KG1 (cell line): ENCODE measurements at regions not wholly inside any gene's neighbourhood (a gene's known extent, or its start where the extent isn't known, plus 50 kb on each side); places are given as distances from the start of the nearest gene placed in this dataset.
"Not testable (repeated sequence)": the region's sequence is repeated elsewhere in the genome, so short reads cannot be mapped to it uniquely, and the experiment has no call there.

ENCODE experiments used
- DNase-seq: peaks from one replicate; lab custom pipeline; 2025; lab: John Stamatoyannopoulos, UW

DNA sequence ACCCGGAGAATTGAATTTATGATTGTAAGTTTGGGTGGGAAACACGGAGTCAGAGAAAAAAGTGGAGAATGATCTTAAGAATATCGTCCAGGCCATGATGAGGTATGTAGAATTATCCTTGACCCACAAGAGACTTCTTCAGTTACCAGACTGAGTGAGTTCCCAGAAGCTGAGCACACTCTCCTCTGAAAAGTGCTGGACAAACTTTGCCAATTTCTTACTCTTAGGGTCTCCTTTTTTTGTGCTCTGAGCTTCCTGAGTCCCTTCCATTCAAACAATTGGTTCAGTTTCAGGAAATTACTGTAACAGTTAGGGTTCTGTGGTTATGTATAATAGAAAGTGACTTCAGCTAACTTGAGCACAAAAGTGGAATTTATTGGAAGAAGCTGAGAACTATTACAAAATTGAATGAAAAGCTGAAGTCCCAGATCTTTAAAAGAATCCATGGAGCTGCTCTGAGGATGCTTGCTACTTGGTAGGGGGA lies 50.6 kb upstream of the EHBP1 start:
- no peak for DNase-seq

DNA sequence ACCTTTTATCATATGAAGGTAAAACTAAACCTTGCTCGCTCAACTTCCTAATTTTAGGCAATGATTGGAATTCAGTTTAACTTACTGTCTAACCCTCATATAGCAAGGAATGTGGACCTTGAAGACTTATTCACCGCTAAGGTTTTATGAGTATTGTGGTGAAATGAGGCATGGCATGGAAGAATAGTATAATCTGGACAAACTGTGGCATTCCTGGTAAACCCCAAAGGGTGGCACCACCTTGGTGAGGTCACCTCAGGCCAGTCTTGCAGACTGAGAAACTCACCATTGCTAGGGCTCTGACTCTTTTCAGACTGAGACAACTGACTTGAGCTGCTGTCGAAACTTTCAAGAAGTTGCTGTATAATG lies 51.1 kb upstream of the EHBP1 start:
- DNase-seq = no peak

DNA sequence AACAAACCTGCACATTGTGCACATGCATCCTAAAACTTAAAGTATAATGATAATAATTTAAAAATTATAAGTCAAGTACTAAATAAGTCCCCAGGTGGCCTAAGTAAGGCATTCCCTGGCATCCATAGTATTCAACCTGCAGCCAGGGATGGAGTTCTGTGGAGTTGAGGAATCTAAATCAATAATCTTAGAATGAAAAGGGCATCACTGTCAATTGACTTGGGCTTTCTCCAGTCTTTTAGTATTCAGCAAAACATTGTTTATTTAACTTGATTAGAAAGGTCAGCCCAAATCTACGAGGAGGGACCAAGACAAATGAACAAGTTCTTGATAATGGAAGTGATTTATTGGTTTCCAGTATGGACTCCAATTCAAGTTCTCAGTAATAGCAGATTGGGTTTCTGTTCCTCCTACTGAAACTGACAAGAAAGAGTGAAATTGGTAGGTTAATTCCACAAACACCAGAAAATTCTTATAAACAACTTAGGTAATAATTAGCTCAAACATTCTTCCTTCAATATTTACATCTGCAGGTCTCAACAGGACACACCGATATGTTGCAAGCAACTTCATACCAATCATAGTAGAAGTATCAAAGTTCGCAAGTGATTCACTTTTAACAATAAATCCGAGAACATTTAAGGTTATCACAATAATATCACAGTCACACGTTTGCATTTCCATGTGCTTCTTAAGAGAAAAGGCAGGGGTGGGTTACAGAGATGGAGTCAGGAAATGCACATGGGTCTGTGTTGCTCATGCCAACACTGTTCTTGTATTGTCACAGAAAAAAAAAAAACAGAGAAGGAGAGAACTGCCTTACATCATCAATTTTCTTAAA lies 51.7 kb upstream of the EHBP1 start:
- no peak for DNase-seq

DNA sequence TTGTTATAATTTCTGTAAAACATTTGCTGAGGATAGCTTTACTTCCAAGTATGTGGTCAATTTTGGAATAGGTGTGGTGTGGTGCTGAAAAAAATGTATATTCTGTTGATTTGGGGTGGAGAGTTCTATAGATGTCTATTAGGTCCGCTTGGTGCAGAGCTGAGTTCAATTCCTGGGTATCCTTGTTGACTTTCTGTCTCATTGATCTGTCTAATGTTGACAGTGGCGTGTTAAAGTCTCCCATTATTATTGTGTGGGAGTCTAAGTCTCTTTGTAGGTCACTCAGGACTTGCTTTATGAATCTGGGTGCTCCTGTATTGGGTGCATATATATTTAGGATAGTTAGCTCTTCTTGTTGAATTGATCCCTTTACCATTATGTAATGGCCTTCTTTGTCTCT lies 56.4 kb upstream of the EHBP1 start:
- not testable (repeated sequence) for DNase-seq

- no peak for DNase-seq
Observed at GRCh38 chr2:62643100-62643471, 62.4 kb upstream of the EHBP1 start.

GRCh38 chr2:62642429-62643099 lies 62.9 kb upstream of the EHBP1 start:
- no peak for DNase-seq

- no peak for DNase-seq
Observed at GRCh38 chr2:62641936-62642335, 63.6 kb upstream of the EHBP1 start.

DNA sequence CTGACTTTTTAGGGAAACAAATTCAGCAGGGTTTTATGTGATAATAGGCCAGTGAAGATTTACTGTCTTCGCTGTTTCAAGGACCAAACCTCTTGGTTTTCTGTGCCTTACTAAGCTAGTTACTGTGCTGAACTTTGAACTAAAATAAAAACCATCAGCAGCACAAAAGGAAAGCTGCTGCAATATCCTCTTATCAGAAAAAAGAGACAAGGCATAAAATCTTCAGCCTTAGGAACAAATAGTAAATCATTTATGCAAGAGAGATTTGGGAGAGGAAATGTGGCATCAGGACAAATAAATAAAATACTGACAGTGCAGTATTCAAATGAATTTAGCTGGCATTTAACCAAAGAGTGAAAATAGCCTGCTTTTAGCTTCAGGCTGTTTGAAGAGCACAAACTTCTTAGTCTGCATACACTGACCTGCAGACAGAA lies 64.1 kb upstream of the EHBP1 start:
- DNase-seq = no peak

DNA sequence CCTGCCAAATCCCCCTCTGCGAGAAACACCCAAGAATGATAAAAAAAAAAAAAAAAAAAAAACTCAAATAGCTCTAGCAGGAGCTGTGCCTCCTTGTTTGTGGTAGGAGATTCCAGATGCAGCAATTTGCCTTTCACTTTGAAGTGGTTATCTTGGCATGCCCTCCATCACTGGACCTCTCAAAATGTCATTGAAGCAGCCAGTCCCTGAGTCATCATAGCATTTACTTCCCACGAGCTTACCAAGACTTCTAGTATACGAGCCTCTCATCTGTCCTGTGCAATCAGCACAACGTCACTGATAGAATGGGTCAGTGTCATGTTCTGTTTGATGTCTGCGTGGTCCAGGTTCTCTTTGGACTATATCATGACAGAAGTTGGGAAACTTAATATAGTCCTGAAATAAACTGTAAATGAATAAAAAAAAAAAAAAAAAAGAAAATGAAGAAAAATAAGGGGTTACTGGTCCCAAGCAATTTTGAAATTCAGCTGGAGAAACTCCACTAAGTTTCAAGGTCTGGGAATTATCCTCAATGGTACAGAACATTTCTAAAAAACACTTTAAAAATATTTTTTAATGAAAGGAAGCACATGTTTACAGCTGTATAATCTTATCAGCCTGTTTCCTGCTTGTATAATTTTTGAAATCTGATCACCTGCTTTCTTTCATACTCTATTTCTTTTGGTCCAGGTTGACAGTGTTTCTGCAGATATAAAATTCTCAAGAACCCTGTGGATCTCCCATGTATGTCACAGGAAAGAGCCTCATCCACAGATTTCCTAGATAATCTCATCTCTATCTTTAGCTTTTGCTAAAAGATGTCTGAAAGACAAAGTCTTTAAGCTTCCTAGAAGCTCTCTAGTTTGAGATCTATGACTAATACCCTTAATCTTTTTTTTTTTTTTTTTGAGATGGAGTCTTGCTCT lies 74.1 kb upstream of the EHBP1 start:
- DNase-seq = no peak

- not testable (repeated sequence) for DNase-seq
Observed at GRCh38 chr2:62630206-62630605, 75.3 kb upstream of the EHBP1 start.

DNA sequence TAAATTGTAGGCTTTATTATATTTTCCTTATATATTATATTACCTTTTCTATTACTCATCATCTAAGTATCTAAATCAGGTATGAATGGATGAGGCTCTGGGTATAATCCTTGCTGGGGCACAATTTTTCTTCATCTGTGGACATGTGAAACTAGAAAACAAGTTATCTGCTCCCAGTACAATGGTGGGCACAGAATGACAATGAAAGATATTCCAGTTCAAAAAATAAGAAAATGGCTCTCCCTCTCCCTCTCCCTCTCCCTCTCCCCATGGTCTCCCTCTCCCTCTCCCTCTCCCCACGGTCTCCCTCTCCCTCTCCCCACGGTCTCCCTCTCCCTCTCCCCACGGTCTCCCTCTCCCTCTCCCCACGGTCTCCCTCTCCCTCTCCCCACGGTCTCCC lies 76.2 kb upstream of the EHBP1 start:
- DNase-seq = not testable (repeated sequence)

DNA sequence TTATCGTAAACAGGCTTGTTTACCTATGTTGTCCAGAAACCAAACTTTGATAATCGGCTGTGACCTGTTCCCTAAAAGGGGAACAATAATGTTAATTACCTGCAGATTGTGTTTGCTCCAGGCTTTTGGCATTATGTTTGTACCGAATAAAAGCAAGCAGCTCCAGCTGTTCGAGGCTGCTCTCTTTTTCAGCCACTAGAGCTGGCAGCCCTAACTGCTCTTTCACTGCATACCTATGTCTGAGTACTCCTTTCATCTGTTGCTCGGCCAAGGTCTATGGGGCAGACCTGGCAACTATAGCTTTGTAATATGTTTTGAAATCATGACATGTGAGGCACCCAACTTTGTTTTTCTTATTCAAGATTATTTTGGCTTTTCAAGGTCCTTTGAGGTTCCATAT lies 77.8 kb upstream of the EHBP1 start:
- DNase-seq = no peak

- no peak for DNase-seq
Observed at GRCh38 chr2:62624855-62625254, 80.7 kb upstream of the EHBP1 start.

DNA sequence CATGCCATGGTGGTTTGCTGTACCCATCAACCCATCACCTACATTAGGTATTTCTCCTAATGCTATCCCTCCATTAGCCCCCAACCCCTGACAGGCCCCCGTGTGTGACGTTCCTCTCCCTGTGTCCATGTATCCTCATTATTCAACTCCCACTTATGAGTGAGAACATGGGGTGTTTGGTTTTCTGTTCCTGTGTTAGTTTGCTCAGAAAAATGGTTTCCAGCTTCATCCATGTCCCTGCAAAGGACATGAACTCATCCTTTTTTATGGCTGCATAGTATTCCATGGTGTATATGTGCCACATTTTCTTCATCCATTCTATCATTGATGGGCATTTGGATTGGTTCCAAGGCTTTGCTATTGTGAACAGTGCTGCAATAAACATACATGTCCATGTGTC lies 89.0 kb upstream of the EHBP1 start:
- not testable (repeated sequence) for DNase-seq

GRCh38 chr2:62611854-62612253 lies 93.7 kb upstream of the EHBP1 start:
- no peak for DNase-seq

DNA sequence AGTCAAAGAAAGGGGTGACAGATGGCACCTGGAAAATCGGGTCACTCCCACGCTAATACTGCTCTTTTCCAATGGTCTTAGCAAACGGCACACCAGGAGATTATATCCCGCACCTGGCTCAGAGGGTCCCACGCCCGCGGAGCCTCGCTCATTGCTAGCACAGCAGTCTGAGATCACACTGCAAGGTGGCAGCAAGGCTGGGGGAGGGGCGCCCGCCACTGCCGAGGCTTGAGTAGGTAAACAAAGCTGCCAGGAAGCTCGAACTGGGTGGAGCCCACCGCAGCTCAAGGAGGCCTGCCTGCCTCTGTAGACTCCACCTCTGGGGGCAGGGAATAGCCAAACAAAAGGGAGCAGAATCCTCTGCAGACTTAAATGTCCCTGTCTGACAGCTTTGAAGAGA lies 99.5 kb upstream of the TMEM17 start:
- not testable (repeated sequence) for DNase-seq

- DNase-seq = no peak
Observed at GRCh38 chr2:62604336-62604735, 98.3 kb upstream of the TMEM17 start.

DNA sequence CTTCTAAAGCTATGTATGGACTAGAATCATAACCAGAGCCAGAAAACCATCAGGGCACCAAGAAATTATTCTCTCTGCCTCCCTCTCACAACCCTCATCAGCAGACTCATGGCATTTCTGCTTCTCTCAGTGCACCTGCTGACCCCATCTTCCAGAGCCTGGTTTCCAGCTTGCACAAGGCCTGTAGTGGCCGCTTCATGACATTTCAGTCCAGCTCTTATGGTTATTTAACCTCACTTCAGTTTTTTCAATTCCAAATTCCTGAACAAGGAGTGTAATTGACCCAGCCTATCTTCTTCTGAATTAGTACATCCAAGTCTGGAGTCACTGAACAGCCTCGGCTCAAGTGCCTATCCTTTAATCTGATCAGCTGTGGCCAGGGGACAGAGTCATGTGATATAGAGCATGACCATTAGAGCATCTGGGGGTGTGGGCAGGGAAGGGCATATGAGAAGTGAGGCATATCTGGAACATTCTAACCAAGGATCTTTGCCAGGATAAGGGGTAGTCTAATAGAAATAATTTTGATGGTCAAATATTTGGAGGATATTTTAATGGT lies 97.2 kb upstream of the TMEM17 start:
- DNase-seq = no peak

DNA sequence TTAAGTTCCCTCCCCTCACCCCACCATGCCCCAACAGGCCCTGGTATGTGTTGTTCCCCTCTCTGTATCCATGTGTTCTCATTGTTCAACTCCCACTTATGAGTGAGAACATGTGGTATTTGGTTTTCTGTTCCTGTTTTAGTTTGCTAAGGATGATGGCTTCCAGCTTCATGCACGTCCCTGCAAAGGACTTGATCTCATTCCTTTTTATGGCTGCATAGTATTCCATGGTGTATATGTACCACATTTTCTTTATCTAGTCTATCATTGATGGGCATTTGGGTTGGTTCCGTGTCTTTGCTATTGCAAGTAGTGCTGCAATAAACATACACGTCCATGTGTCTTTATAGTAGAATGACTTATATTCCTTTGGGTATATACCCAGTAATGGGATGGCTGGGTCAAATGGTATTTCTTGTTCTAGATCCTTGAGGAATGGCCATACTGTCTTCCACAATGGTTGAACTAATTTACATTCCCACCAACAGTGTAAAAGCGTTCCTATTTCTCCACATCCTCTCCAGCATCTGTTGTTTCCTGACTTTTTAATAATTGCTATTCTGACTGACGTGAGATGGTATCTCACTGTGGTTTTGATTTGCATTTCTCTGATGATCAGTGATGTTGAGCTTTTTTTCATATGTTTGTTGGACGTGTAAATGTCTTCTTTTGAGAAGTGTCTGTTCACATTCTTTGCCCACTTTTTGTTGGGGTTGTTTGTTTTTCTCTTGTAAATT lies 93.8 kb upstream of the TMEM17 start:
- DNase-seq = not testable (repeated sequence)

GRCh38 chr2:62597323-62597722 lies 91.3 kb upstream of the TMEM17 start:
- DNase-seq = no peak
